ENCODE measurements at regions not wholly inside any gene's neighbourhood (a gene's known extent, or its start where the extent isn't known, plus 50 kb on each side); places are given as distances from the start of the nearest gene placed in this dataset.

DNA sequence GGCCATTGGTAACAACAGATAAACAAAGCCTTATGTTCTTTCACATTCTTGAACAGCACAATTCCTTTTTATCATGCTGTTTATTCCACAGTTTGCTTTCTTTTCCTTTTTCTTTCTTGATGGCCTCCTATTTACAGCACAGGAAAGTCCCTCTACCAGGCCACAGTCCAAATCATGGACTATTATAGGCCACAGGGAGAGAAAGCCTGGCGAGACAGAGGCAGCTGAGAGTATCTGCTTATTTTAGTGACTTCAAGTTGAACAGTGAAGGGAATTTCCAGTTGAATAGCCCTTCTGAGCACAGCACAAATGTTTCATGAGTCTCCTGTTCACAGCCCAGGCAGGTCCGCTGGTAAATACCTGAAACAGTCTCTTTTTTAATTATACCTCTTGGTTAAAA is 263.7 kb upstream of the ARID1B start:
- no peak for TF ChIP-seq POLR2A (IDR thresholded peaks at IDR 0.05; ENCODE audit: low read depth, low read length)
- TF ChIP-seq CEBPB (IDR thresholded peaks at IDR 0.05; ENCODE audit: low read depth, low read length), result no peak
- no peak for TF ChIP-seq FOS (IDR thresholded peaks at IDR 0.05; ENCODE audit: low read depth, low read length)
- no peak for TF ChIP-seq SMC3 (IDR thresholded peaks at IDR 0.05; ENCODE audit: low read depth, low read length)
- TF ChIP-seq CTCF (conservative IDR thresholded peaks at IDR 0.05; ENCODE audit: low read depth, low read length), result no peak
- no peak for TF ChIP-seq RAD21 (IDR thresholded peaks at IDR 0.05; ENCODE audit: low read length)
- TF ChIP-seq ELK1 (IDR thresholded peaks at IDR 0.05; ENCODE audit: borderline replicate concordance, low read depth, low read length), result no peak
- TF ChIP-seq RFX5 (IDR thresholded peaks at IDR 0.05; ENCODE audit: low read depth, low read length), result no peak
- no peak for TF ChIP-seq CHD1 (IDR thresholded peaks at IDR 0.05; ENCODE audit: low read depth, low read length)
- no peak for TF ChIP-seq MAFK (IDR thresholded peaks at IDR 0.05; ENCODE audit: low read depth, low read length)
- no peak for TF ChIP-seq RCOR1 (IDR thresholded peaks at IDR 0.05; ENCODE audit: insufficient replicate concordance, low read length)
- no peak for TF ChIP-seq MXI1 (IDR thresholded peaks at IDR 0.05; ENCODE audit: borderline replicate concordance, low read depth, low read length)
- TF ChIP-seq BHLHE40 (IDR thresholded peaks at IDR 0.05; ENCODE audit: low read depth, low read length), result no peak
- TF ChIP-seq MAZ (IDR thresholded peaks at IDR 0.05; ENCODE audit: borderline replicate concordance, low read depth, low read length), result no peak
